ENCODE measurements at regions not wholly inside any gene's neighbourhood (a gene's known extent, or its start where the extent isn't known, plus 50 kb on each side); places are given as distances from the start of the nearest gene placed in this dataset.

GRCh38 chr18:38606841-38607240 lies 1041.2 kb upstream of the CELF4 start:
- TF ChIP-seq POLR2A (IDR thresholded peaks at IDR 0.05) (no peak), CTCF (IDR thresholded peaks at IDR 0.05) (no peak), POLR2AphosphoS5 (IDR thresholded peaks at IDR 0.05) (no peak)
